ENCODE measurements at regions not wholly inside any gene's neighbourhood (a gene's known extent, or its start where the extent isn't known, plus 50 kb on each side); places are given as distances from the start of the nearest gene placed in this dataset.

- ATAC-seq (ENCODE audit: poor library complexity) (no peak), DNase-seq (no peak)
- intact Hi-C loops (cut with DNase I), result no loop called here
Measured at GRCh38 chr3:40637906-40638305, 113.1 kb downstream of the ZNF621 start.

GRCh38 chr3:40639006-40639405 is 114.2 kb downstream of the ZNF621 start:
- ATAC-seq (ENCODE audit: poor library complexity) (no peak), DNase-seq (no peak)
- intact Hi-C loops (cut with DNase I), result no loop called here

- no peak for ATAC-seq (ENCODE audit: poor library complexity)
- intact Hi-C loops (cut with DNase I), result no loop called here
- DNase-seq, result no peak
Measured at GRCh38 chr3:40642812-40643211, 118.1 kb downstream of the ZNF621 start.

DNA sequence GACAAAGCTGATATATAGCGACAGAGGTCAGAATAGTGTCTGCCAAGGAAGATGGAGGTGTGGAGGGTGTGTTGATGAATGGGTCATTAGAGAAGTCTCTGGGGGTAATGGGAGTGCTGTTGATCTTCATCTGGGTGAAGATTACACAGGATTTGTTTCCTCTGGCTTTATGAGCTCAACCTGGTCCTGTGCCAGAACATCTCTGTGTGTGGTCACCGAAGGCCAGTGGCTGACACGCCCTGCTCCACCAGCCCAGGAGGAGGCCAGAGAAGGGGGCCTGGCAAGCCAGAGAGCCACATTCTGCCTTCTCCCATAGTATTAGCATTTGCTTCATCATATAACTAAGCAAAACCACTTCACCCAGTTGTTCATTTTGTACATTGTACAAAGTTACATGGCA is 121.1 kb downstream of the ZNF621 start:
- DNase-seq (no peak), ATAC-seq (ENCODE audit: poor library complexity) (no peak)
- intact Hi-C loops (cut with DNase I), result no loop called here

DNA sequence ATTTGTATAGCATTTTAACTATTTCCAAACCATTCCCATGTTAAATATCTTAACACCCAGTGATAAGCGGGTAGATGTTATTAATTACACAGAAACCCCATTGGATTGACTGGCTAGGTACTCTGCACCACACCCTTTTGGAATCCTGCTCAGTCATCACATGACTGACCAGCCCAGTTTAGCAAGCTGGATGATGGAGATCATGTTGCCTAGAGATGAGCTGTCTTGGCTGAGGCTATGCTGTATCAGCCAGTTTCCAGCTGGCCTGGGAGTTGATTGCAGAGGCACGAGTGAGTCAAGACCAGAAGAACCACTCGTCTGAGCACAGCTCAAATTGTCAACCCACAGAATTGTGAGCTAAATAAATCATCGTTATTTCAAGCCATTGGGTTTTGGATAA is 124.6 kb downstream of the ZNF621 start:
- DNase-seq, result no peak
- intact Hi-C loops (cut with DNase I), result no loop called here
- ATAC-seq (ENCODE audit: poor library complexity), result no peak

GRCh38 chr3:40652072-40652471 is 127.3 kb downstream of the ZNF621 start:
- intact Hi-C loops (cut with DNase I), result no loop called here
- no peak for DNase-seq

DNA sequence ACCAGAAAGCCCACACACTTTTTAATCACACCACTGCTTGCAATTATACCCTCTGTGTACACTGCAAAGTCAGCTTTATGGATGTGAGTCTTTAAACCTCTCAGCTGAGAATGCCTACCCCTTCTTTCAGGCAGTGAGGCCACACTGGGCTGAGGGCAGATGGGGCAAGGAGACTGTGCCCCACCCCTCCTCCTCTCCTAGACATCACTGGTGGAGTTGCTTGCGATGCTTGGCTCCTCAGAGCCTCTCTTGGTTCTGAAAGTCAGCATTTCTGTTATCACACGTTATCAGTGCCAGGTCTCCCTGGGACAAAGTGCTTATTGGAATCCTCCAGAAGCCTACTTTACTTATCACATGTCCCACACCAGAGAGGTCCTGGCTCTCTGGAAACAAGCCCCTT is 128.2 kb downstream of the ZNF621 start:
- DNase-seq (no peak), ATAC-seq (ENCODE audit: poor library complexity) (no peak)
- intact Hi-C loops (cut with DNase I), result no loop called here

More at GRCh38 chr3:40652072-40652471, 127.3 kb downstream of the ZNF621 start:
- no peak for ATAC-seq (ENCODE audit: poor library complexity)

DNA sequence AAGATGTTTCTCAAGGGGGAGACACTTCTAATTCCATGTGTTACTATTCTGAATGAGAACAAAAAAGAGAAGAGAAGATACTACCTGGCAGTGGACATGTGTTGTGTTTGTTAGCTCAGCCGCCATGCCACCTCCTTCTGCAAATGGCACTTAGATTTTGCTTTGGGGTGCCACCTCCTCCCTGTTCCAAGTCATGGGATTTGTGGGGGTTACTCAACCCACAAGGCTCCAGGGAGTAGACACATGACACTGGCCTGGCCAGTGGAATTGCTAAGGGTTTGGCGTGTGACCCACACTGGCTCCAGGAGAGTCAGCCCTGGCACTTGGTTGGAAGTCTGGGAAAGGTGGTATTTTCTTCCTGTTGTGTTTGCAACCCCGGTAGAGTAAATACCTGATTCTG is 129.1 kb downstream of the ZNF621 start:
- DNase-seq (no peak), ATAC-seq (ENCODE audit: poor library complexity) (no peak)
- intact Hi-C loops (cut with DNase I), result no loop called here

DNA sequence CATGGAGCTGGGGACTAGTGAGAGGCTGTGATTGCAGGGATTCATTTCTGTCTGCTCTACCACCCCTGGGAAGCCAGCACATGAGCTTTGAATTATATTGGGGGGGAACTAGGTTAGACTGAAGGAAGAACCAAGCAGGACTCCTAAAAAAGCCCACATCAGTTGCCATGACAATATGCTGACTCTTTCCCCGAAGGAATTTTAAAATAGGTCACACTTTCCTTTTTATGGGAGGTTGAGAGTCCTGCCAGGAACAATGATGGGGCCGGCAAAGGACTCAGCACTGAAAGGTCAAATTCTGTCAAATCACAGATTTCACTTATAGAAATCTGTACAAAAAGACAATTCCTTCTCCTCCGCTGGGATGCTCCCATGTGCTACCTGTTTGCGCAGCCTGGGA is 130.8 kb downstream of the ZNF621 start:
- DNase-seq, result no peak
- ATAC-seq (ENCODE audit: poor library complexity), result no peak
- intact Hi-C loops (cut with DNase I), result no loop called here

DNA sequence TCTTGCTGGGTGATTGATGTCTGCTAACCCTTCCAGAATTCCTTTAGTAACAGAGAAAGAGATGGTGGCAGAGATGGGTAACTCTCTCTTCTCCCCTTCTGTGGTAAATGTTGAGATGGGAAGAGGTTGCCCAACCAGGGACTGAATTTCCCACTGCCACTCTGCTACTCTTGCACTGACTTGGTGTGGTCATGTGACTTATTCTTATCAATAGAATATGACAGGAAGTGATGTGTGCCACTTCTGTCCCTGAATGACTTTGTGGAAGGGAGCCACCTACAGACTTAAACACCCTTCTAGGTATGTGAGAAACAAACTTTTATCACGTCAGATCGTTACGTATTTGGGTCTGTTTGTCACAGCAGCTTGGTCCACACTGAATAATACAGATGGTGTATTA is 132.9 kb downstream of the ZNF621 start:
- ATAC-seq (ENCODE audit: poor library complexity) (no peak), DNase-seq (no peak)
- intact Hi-C loops (cut with DNase I), result no loop called here

DNA sequence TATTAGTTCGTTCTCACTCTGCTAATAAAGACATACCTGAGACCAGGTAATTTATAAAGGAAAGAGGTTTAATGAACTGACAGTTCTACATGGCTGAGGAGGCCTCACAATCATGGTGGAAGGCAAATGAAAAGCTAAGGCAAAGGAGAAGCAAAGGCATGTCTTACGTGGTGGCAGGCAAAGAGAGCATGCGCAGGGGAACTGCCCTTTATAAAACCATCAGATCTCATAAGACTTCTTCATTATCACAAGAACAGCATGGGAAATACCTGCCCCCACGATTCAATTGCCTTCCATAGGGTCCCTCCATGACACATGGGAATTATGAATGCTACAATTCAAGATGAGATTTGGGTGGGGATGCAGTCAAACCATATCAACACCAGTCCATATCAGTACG is 133.5 kb downstream of the ZNF621 start:
- intact Hi-C loops (cut with DNase I), result no loop called here
- no peak for ATAC-seq (ENCODE audit: poor library complexity)

DNA sequence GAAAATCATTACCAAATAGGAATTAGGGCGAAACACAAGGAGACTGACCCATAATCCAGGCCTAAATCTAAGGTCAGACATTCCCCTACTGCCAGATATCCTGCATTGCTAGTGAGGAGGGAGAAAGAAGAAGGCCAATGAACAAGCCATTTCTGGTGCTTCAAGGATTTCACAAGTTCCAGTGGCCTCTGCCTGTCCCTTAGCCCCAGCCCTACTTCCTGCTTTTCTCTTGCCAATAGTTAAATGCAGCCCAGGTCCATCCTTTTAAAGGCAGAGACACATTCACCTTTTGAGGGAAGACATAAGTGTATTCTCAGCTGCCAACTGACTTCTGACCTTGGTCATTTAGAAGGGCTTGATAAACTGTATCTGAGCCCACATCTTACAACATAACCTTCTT is 135.8 kb downstream of the ZNF621 start:
- ATAC-seq (ENCODE audit: poor library complexity) (peak; percentile 63), DNase-seq (no peak)
- intact Hi-C loops (cut with DNase I), result no loop called here

More for the DNA sequence above, 133.5 kb downstream of the ZNF621 start:
- DNase-seq, result no peak

GRCh38 chr3:40661284-40661683 is 136.5 kb downstream of the ZNF621 start:
- DNase-seq (no peak), ATAC-seq (ENCODE audit: poor library complexity) (peak; percentile 57)
- intact Hi-C loops (cut with DNase I), result no loop called here

DNA sequence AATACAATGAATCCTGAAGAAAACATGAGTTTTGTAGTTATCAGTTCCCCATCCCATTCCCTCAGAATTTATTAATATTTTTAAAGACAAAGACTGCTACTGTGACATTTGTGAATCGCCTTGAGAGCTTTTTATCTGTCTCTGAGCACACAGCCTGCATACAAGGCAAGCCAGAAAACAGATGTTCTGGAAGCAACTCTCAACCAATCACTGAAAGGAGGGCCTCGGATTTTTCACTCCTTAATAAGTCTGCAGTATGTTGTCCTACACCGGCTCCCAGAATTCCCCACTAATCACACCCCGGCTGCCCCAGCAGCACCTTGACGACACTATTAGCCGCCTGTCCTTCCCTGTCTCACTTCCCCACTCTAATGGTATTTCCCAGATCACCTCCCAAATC is 138.5 kb downstream of the ZNF621 start:
- intact Hi-C loops (cut with DNase I), result no loop called here

GRCh38 chr3:40669176-40669575 is 144.4 kb downstream of the ZNF621 start:
- intact Hi-C loops (cut with DNase I), result no loop called here
- ATAC-seq (ENCODE audit: poor library complexity) (no peak), DNase-seq (no peak)

More for the DNA sequence above, 138.5 kb downstream of the ZNF621 start:
- DNase-seq (no peak), ATAC-seq (ENCODE audit: poor library complexity) (no peak)

- intact Hi-C loops (cut with DNase I), result no loop called here
- ATAC-seq (ENCODE audit: poor library complexity) (no peak), DNase-seq (no peak)
Measured at GRCh38 chr3:40672861-40673260, 148.1 kb downstream of the ZNF621 start.

GRCh38 chr3:40677321-40677720 is 152.6 kb downstream of the ZNF621 start:
- DNase-seq (no peak), ATAC-seq (ENCODE audit: poor library complexity) (no peak)
- intact Hi-C loops (cut with DNase I), result no loop called here

DNA sequence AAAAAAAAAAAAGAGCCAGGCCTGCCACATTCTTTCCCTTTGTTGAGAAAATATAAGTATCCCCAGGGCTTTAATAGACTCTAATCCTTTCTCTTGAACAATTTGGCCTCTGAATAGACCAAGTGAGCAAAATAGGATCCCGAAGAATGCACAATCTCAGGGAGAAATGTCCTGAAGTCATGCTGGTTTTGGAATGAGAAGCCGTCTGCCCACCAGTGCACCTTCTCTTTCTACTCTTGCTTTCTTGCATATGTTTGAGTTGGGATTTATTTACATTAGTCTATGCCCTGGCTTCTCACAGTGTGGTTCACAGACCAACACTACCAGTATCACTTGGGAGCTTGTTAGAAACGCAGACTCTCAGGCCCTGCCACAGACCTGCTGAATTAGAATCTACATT is 153.0 kb downstream of the ZNF621 start:
- intact Hi-C loops (cut with DNase I), result no loop called here
- ATAC-seq (ENCODE audit: poor library complexity) (no peak), DNase-seq (no peak)

- ATAC-seq (ENCODE audit: poor library complexity) (no peak), DNase-seq (no peak)
- intact Hi-C loops (cut with DNase I), result no loop called here
Measured at GRCh38 chr3:40679290-40679689, 154.5 kb downstream of the ZNF621 start.

DNA sequence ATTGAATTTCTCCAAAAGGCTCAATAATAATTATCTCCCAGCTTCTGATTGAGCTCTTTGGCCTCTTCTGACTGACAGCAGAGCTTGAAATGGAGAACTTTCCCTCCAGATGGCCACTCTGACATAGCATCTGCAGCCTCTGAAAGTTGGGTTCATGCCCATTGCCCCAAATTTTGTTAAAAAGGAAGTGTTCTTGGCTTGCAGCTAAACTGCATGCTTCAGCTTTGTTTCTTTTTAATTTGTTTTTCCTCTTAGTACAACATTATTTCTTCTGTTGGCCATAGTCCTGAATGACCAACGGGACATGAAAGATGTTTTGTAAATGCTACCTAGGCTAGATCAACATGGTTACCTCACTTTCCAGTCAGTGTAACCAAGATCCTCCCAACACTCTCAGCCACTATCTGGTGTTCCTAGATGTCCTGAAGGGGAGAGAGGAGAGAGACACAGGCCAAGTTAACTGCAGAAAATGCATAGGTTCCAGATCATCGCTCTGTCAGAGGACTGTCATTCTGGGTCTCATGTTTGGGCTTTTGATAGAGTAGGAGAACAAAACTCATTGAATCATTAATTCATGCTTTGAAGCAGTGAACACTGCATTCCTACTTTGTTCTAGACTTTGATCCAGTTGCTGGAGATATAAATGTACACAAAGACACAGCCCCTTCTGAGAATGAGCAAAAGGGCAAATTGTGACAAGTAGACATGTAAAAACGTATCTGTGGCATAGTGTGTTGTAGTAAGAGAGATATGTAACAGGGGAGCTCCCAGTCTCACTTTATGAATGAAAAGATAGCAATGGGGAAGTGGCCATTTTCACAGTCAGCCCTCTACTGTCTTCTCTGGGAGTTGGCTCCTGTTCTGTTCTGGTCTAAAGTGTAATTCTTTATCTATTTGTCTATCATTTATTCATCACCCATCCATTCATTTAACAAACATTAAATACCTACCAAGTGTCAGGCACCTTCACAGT is 156.2 kb downstream of the ZNF621 start:
- ATAC-seq (ENCODE audit: poor library complexity) (peak; percentile 72), DNase-seq (no peak)
- intact Hi-C loops (cut with DNase I), result no loop called here

DNA sequence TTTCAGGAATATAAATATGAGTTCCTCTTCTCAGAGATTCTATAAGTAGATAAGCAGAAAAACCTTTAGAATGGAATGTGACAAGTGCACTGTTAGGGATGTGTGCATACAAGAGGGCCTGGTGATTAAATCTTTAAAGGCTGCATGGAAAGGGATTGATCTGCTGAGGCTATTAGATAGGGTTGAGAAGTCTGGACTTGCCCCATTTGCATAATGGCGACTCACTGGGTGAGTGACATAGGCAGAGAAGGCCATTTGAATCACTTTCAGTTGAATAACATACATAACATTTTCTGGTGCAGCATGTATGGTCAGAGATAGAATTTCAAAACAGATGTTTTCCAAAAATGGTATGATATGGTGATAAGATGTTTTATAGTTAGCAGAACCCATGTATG is 156.9 kb downstream of the ZNF621 start:
- no peak for DNase-seq
- intact Hi-C loops (cut with DNase I), result no loop called here
- ATAC-seq (ENCODE audit: poor library complexity), result no peak
